Peyer's patch (tissue), 4 donors: ENCODE measurements at regions not wholly inside any gene's neighbourhood (a gene's known extent, or its start where the extent isn't known, plus 50 kb on each side); places are given as distances from the start of the nearest gene placed in this dataset.
A peak's percentile ranks its signal among the peaks of the same experiment; 100 is the strongest.

Experiments
- DNase-seq, 3 donors: peaks; one replicate each; pipeline ENCODE4 v3.0.0-alpha.2; 2017 to 2019
- H3K27ac ChIP-seq, 4 donors: fragments of 200-600 bp; sonication (generic); one replicate each; pipeline ENCODE4 v1.5.1; 2016 to 2019
- H3K27me3 ChIP-seq, 2 donors: fragments of 200-600 bp; sonication (generic); one replicate each; pipeline ENCODE4 v1.5.1; 2019
- H3K36me3 ChIP-seq, 3 donors: fragments of 200-600 bp; sonication (generic); one replicate each; pipeline ENCODE4 v1.5.1; 2016 to 2019
- H3K4me1 ChIP-seq, 4 donors: fragments of 200-600 bp; sonication (generic); one replicate each; pipeline ENCODE4 v1.5.1; 2016 to 2019
- H3K4me3 ChIP-seq, 4 donors: fragments of 200-600 bp; sonication (generic); 1 replicate in 3 of 4; 2 replicates in 1 of 4; pipeline ENCODE4 v1.5.1; 2016 to 2019; ENCODE audit warnings: mild to moderate bottlenecking in 1 of 4
- H3K9me3 ChIP-seq, 4 donors: fragments of 200-600 bp; sonication (generic); one replicate each; pipeline ENCODE4 v1.5.1; 2016 to 2019; ENCODE audit warnings: mild to moderate bottlenecking in 1 of 4
- POLR2A ChIP-seq, 2 donors: fragments of 450-650 bp; IDR thresholded peaks; one replicate each; pipeline ENCODE4 v1.5.1; 2017; ENCODE audit warnings: antibody characterized with exemption in 2 of 2, mild to moderate bottlenecking in 2 of 2, moderate library complexity in 2 of 2
- TF ChIP-seq, protein P1 (sequence below), 6 experiments: fragments of 450-650 bp in 4 of 6; fragments of 200-600 bp in 2 of 6; sonication (generic) in 1 of 6; IDR thresholded peaks; one replicate each; pipeline ENCODE4 v1.5.1; 2017 to 2019; ENCODE audit warnings: antibody characterized with exemption in 6 of 6, mild to moderate bottlenecking in 3 of 6, moderate library complexity in 1 of 6

DNA sequence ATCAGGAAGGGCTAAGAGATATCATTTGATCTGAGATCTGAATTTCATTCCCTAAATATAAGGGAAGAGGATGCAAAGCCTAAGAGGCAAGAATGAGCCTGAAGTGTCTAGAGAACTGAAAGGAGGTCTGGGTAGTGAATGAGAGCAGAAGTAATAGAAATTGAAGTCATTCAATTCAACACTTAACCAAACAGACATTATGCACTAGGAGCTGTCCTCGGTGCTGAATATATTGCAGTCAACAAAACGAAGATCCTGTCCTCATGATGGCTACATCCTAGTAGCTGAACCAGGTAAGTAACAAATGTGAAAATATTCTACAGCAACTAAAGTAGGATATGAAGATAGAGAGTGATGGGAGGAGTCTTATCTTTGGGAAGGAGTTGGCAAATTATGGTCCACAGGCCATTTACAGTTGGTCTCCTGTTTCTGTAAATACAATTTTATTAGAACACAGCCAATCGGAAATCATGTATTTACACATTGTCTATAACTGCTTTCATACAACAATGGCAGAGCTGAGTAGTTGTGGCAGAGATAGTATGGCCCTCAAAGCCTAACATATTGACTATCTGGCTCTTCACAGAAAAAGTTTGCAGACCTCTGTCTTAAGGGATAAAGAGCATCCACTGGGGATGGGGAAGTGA is 192.9 kb upstream of the CADPS start:
- Histone ChIP-seq H3K36me3 (no peaks in the 10 kb centered on the region), H3K27me3 (no peaks in the 10 kb centered on the region), H3K4me1 (no peaks in the 10 kb centered on the region), H3K27ac (no peak overlapping the region), H3K9me3 (no peaks in the 10 kb centered on the region), H3K4me3 (no peak overlapping the region)
- DNase-seq = peak in 1 of 3 donors; percentile 63
- TF ChIP-seq POLR2A (IDR thresholded peaks at IDR 0.05) = no peak
- TF ChIP-seq, protein P1, sequence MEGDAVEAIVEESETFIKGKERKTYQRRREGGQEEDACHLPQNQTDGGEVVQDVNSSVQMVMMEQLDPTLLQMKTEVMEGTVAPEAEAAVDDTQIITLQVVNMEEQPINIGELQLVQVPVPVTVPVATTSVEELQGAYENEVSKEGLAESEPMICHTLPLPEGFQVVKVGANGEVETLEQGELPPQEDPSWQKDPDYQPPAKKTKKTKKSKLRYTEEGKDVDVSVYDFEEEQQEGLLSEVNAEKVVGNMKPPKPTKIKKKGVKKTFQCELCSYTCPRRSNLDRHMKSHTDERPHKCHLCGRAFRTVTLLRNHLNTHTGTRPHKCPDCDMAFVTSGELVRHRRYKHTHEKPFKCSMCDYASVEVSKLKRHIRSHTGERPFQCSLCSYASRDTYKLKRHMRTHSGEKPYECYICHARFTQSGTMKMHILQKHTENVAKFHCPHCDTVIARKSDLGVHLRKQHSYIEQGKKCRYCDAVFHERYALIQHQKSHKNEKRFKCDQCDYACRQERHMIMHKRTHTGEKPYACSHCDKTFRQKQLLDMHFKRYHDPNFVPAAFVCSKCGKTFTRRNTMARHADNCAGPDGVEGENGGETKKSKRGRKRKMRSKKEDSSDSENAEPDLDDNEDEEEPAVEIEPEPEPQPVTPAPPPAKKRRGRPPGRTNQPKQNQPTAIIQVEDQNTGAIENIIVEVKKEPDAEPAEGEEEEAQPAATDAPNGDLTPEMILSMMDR (IDR thresholded peaks at IDR 0.05) = no peak

DNA sequence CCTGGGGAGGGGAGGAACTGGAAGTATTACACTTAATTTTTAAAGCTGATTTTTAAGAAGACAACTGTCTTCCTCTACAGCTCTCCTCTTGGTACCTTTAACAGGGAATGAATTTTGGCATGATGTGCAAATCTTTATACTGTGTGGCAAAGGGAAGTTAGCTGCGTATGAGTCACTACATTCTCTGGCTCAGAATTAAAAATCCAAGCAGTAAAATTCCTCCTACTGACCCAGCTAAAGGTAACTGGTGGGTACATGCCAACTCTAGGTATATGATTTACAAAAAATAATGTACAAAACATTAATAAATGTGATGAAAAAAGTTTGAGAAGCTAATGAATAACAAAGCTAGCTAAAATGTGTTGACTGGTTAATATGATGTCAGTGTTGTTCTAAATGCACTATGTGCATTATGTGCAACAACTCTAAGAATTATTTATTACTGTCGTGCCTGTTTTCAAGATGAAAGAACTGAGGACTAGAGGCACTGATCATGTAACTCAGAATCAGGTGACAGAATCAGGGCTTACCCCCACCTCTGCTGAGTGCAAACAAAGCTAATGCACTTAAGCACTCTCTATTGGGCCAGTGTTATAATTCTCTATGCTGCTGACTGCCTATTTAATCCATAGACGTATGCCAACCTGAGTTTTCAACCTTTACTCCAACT is 194.7 kb upstream of the CADPS start:
- Histone ChIP-seq H3K27me3 (no peaks in the 10 kb centered on the region), H3K4me3 (no peak overlapping the region), H3K36me3 (no peaks in the 10 kb centered on the region), H3K27ac (no peak overlapping the region), H3K4me1 (no peaks in the 10 kb centered on the region), H3K9me3 (no peaks in the 10 kb centered on the region)
- no peak for TF ChIP-seq POLR2A (IDR thresholded peaks at IDR 0.05)
- TF ChIP-seq, protein P1 (IDR thresholded peaks at IDR 0.05) = no peak
- no peak for DNase-seq

DNA sequence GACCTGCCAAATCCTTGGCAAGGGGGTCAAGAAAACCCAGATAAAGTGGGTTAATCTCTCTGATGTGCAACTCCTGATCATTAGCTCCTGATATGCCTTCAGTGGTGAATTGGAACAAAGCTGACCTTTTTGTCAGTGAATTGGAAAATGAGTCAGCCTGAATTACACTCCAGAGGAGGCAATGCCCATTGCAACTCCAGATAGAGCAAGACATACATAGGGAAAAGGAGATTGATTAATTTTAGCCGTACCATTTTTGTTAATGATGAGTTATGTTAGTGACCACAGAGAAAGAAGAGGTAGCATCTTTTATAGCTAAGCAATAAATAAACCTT is 195.2 kb upstream of the CADPS start:
- no peak for TF ChIP-seq POLR2A (IDR thresholded peaks at IDR 0.05)
- TF ChIP-seq, protein P1 (IDR thresholded peaks at IDR 0.05) = no peak
- no peak overlapping the region for H3K4me3 ChIP-seq
- H3K9me3 ChIP-seq = no peaks in the 10 kb centered on the region
- H3K27ac ChIP-seq = no peak overlapping the region
- H3K4me1 ChIP-seq = no peaks in the 10 kb centered on the region
- no peaks in the 10 kb centered on the region for H3K27me3 ChIP-seq
- DNase-seq = no peak
- H3K36me3 ChIP-seq = no peaks in the 10 kb centered on the region

DNA sequence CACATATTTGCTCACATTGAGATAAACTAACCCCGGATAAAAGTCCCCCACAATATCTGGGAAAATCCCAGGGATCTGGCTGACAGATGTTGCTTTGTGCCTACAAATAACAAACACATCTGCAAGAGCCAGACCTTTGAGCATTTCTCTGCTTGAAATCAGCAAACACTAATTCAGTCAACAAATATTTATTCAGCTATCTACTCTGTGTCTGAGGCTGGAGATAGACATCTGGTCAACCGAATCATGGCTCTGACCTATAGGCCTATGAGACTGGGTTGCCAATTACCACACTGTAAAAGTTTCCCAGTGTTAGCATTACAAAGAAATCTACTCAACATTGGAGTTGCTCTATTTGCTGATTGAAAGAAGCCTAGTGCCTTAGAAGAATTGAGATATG is 201.1 kb upstream of the CADPS start:
- DNase-seq = no peak
- H3K4me1 ChIP-seq = no peaks in the 10 kb centered on the region
- no peaks in the 10 kb centered on the region for H3K9me3 ChIP-seq
- no peaks in the 10 kb centered on the region for H3K36me3 ChIP-seq
- no peaks in the 10 kb centered on the region for H3K27me3 ChIP-seq
- H3K27ac ChIP-seq = no peak overlapping the region
- H3K4me3 ChIP-seq = no peak overlapping the region
- TF ChIP-seq, protein P1 (IDR thresholded peaks at IDR 0.05) = no peak
- TF ChIP-seq POLR2A (IDR thresholded peaks at IDR 0.05) = no peak

DNA sequence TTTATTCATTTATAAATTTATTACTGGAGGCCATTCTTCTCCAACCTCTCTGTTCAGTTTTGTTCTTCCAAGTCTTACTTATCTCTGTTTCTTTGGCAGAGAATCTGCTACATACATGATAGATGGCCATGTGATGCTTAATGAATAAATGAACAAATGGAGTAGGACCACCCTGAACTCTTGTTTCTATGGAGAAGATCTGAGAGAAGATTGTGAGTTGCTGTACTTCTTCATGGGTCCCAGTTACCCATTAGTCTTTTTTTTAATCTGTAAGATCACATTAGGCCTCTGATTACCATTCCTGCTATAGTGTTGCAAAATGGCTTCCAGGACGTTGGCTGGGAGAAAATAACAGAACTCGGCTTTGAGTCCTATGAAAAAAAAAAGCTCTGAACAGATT is 191.9 kb upstream of the SYNPR start:
- H3K4me3 ChIP-seq = no peak overlapping the region
- no peaks in the 10 kb centered on the region for H3K27me3 ChIP-seq
- H3K4me1 ChIP-seq = no peaks in the 10 kb centered on the region
- no peak for TF ChIP-seq POLR2A (IDR thresholded peaks at IDR 0.05)
- TF ChIP-seq, protein P1 (IDR thresholded peaks at IDR 0.05) = no peak
- H3K27ac ChIP-seq = no peak overlapping the region
- no peak for DNase-seq
- no peaks in the 10 kb centered on the region for H3K36me3 ChIP-seq
- no peaks in the 10 kb centered on the region for H3K9me3 ChIP-seq
